Brain microvascular endothelial cell (primary cell): ENCODE measurements at regions not wholly inside any gene's neighbourhood (a gene's known extent, or its start where the extent isn't known, plus 50 kb on each side); places are given as distances from the start of the nearest gene placed in this dataset.

Experiments used
- DNase-seq: peaks from one replicate; pipeline ENCODE4 v3.0.0-alpha.2; 2020
- H3K27ac ChIP-seq: fragments of 250-450 bp; sonication (Bioruptor Pico); 2 replicates; pipeline ENCODE4 v1.5.1; 2020; ENCODE audit warnings: mild to moderate bottlenecking, moderate library complexity
- H3K27me3 ChIP-seq: fragments of 250-450 bp; sonication (Bioruptor Pico); replicated peaks from 2 replicates; pipeline ENCODE4 v1.5.1; 2020; ENCODE audit warnings: mild to moderate bottlenecking
- H3K36me3 ChIP-seq: fragments of 250-450 bp; sonication (Bioruptor Pico); replicated peaks from 2 replicates; pipeline ENCODE4 v1.5.1; 2020; ENCODE audit warnings: mild to moderate bottlenecking
- H3K4me3 ChIP-seq: 2 replicates; pipeline ENCODE4 v1.5.1; 2011; ENCODE audit warnings: low read depth, mild to moderate bottlenecking, control low read depth, low read length, moderate library complexity
- in situ Hi-C: cut with HindIII; loops from 2 replicates; pipeline ENCODE4 v1.10.0; 2017; ENCODE audit warnings: low sequenced_read_pairs, low pct_ligation_motif_present
- TF ChIP-seq, protein P1 (sequence below): IDR thresholded peaks from 2 replicates; pipeline ENCODE4 v1.5.1; 2011; ENCODE audit warnings: low read depth, mild to moderate bottlenecking, moderate library complexity, low read length, control low read depth, inconsistent platforms; ENCODE audit errors: missing control alignments

DNA sequence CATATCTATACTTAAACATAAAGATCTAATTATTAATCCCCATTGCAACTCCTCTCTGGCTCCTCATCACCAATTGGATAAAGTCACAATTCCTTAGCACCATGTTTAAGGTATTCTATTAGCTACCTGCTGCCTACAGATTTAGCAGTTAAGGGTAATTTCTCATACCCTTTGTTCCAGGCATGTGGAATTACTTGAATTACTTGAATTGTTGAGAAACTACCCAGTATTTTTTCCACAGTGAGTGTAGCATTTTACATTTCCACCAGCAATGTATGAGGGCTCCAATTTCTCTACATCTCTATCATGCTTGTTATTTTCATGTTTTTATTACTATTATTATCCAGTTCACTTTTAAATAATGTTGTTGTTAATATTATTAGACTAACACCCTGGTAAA lies 86.4 kb downstream of the P2RY1 start:
- H3K27ac ChIP-seq: no peak overlapping the region
- TF ChIP-seq, protein P1, sequence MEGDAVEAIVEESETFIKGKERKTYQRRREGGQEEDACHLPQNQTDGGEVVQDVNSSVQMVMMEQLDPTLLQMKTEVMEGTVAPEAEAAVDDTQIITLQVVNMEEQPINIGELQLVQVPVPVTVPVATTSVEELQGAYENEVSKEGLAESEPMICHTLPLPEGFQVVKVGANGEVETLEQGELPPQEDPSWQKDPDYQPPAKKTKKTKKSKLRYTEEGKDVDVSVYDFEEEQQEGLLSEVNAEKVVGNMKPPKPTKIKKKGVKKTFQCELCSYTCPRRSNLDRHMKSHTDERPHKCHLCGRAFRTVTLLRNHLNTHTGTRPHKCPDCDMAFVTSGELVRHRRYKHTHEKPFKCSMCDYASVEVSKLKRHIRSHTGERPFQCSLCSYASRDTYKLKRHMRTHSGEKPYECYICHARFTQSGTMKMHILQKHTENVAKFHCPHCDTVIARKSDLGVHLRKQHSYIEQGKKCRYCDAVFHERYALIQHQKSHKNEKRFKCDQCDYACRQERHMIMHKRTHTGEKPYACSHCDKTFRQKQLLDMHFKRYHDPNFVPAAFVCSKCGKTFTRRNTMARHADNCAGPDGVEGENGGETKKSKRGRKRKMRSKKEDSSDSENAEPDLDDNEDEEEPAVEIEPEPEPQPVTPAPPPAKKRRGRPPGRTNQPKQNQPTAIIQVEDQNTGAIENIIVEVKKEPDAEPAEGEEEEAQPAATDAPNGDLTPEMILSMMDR: no peak
- no peak for DNase-seq
- in situ Hi-C loops: no loop called here
- no peak overlapping the region for H3K4me3 ChIP-seq
- H3K27me3 ChIP-seq: no peaks in the 10 kb centered on the region
- H3K36me3 ChIP-seq: no peaks in the 10 kb centered on the region

DNA sequence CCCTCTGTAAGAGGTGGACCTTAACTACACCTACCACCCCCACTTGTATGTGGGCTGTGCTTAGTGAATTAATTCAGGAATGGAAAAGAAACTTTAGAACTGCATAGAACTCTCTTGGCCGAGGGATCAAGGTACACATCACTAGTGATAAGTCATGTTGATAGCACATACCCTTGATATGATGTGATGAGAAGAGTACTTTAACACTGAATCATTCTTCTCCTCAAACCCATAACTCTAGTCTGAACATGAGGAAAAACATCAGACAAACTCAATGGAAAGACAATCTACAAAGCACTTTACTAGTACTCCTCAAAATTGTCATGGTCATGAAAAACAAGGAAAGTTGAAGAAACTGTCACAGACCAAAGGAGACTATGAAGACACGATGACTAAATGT lies 87.6 kb downstream of the P2RY1 start:
- TF ChIP-seq, protein P1: no peak
- H3K4me3 ChIP-seq: no peak overlapping the region
- DNase-seq: no peak
- H3K27ac ChIP-seq: no peak overlapping the region
- H3K36me3 ChIP-seq: no peaks in the 10 kb centered on the region
- no peaks in the 10 kb centered on the region for H3K27me3 ChIP-seq
- in situ Hi-C loops: no loop called here

DNA sequence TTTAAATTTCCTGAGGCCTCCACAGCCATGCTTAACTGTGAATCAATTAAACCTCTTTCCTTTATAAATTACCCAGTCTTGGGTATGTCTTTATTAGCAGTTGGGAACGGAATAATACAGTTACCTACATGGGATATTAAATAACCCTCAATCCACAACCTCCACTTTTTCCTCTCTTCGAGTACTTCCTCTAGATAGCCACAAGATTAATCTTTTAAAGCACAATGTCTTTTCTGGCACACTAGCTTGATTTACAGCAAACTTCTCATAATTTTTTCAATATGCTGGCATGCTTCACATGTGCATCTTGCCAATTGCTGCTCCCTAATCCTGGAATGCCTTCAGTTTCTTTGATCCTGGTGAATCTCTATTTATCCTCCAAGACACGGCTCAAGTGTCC lies 92.2 kb downstream of the P2RY1 start:
- Histone ChIP-seq H3K27me3 (no peaks in the 10 kb centered on the region), H3K36me3 (no peaks in the 10 kb centered on the region), H3K4me3 (no peak overlapping the region), H3K27ac (no peak overlapping the region)
- TF ChIP-seq, protein P1: no peak
- in situ Hi-C loops: no loop called here
- no peak for DNase-seq

DNA sequence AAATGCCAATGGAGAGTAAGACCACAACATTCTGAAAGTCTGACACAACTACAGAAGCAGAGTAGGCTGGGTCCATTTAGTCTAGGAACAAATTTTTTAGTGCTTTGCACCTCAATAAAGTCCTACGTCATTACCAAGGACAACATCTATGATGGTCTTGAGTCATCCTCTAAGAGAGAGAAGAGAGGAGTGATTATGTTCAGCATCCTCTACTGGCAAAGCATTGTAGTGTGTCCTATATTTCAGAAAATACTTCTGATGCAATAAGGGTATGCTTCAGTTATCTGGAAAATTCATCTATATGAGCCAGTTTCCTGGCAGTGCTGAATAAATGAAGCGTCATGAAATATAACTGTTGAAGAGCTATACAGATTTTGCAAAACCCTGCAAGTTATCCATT lies 95.6 kb downstream of the P2RY1 start:
- no peaks in the 10 kb centered on the region for H3K27me3 ChIP-seq
- DNase-seq: no peak
- H3K4me3 ChIP-seq: no peak overlapping the region
- H3K27ac ChIP-seq: no peak overlapping the region
- no peaks in the 10 kb centered on the region for H3K36me3 ChIP-seq
- TF ChIP-seq, protein P1: no peak
- in situ Hi-C loops: no loop called here

DNA sequence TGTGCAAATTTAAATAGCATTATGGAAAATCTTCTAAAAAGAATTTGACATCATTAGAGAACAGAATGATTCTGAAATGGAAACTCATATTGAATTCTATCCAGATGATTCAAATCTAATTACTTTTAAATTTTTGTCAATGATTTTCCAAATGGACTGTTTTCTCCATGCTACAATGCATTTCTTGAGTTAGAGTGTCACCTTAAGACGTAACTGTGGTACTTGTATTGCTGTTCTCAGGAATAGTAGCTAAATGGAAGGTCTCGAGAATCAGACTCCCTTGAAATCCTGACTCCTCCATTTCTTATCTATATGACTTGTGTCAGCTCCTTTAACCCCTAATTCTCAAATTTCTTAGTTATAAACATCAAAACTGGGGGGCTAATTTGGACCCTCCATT lies 102.3 kb downstream of the P2RY1 start:
- no peak overlapping the region for H3K4me3 ChIP-seq
- H3K36me3 ChIP-seq: no peaks in the 10 kb centered on the region
- TF ChIP-seq, protein P1: no peak
- DNase-seq: no peak
- no peak overlapping the region for H3K27ac ChIP-seq
- in situ Hi-C loops: no loop called here
- no peaks in the 10 kb centered on the region for H3K27me3 ChIP-seq

DNA sequence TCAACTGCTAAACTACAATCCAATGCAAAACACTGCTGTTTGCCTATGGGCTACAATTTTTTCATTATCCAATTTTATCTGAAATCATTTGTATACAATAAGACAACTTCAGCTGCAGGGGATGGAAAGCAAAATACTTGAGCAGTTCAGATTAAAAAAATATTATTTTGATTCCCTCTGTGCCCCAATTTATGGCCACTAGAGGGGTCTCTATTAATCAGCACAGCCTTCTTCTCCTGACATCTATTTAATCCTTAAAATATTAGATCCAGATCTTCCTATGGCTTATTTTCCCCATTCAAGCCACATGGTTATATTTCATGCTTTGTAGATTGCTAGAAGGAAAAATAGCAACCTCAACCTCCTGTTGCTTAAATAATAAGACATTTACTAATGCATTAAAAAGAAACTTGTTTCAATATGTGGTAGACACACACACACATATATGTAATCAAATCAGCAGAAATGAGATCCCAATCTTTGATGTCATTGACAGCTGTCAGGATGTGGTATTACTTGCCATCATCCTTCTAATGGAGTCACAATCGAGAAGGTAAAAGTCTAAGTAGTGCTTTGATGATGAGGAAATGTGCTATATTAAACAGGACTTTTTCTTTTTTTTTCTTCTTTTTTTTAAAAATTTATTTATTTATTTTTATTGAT lies 104.2 kb downstream of the P2RY1 start:
- Histone ChIP-seq H3K4me3 (no peak overlapping the region), H3K27ac (no peak overlapping the region), H3K36me3 (no peaks in the 10 kb centered on the region), H3K27me3 (no peaks in the 10 kb centered on the region)
- TF ChIP-seq, protein P1: peak; percentile 31
- in situ Hi-C loops: no loop called here
- DNase-seq: no peak
